Panc1 (cell line): ENCODE measurements at regions not wholly inside any gene's neighbourhood (a gene's known extent, or its start where the extent isn't known, plus 50 kb on each side); places are given as distances from the start of the nearest gene placed in this dataset.

Source experiments
- ATAC-seq: fragments of 200-7000 bp; cut with Tn5 transposase; 2 replicates; pipeline ENCODE4 v1.9.1; 2020; ENCODE audit warnings: mild to moderate bottlenecking, moderate library complexity
- BruUV-seq: library from RNA; stranded (reverse); fragments of 400-500 nt; replicated peaks from 2 replicates; lab custom pipeline; 2021; lab: Mats Ljungman, UMichigan
- CTCF ChIA-PET: fragments of 300-600 bp; sonication (Branson Sonifier 250); formaldehyde crosslinking; loops from one replicate; lab custom pipeline; 2022; ENCODE audit warnings: antibody characterized with exemption; lab: Charles Lee
- POLR2A ChIA-PET: fragments of 300-600 bp; sonication (Branson Sonifier 250); formaldehyde crosslinking; loops from one replicate; lab custom pipeline; 2022; ENCODE audit warnings: antibody characterized with exemption; lab: Charles Lee
- DNase-seq: peaks from one replicate; pipeline ENCODE4 v3.0.0-alpha.2; 2010; ENCODE audit warnings: low read depth, low spot score
- H3K27ac ChIP-seq: 2 replicates; pipeline ENCODE4 v1.5.1; 2011; ENCODE audit warnings: mild to moderate bottlenecking, low read length, inconsistent platforms
- H3K27me3 ChIP-seq: fragments of 200-500 bp; sonication (Bioruptor generic); 2 replicates; pipeline ENCODE4 v1.6.0; 2014; ENCODE audit warnings: low read length, inconsistent platforms; ENCODE audit not compliant: control insufficient read depth, insufficient read depth
- H3K36me3 ChIP-seq: fragments of 200-500 bp; sonication (Bioruptor generic); 2 replicates; pipeline ENCODE4 v1.5.1; 2014; ENCODE audit warnings: inconsistent platforms, mild to moderate bottlenecking, low read length, moderate library complexity; ENCODE audit not compliant: control insufficient read depth, insufficient read depth
- H3K4me1 ChIP-seq: 2 replicates; pipeline ENCODE4 v1.5.1; 2011; ENCODE audit warnings: inconsistent platforms, mild to moderate bottlenecking, low read length, moderate library complexity; ENCODE audit not compliant: control insufficient read depth, insufficient read depth
- H3K4me3 ChIP-seq, 2 experiments: 2 replicates each; pipeline ENCODE4 v1.5.1; 2011 to 2012; ENCODE audit warnings: low read depth in 2 of 2, low read length in 2 of 2, mild to moderate bottlenecking in 2 of 2, inconsistent platforms in 1 of 2, moderate library complexity in 1 of 2
- H3K9me3 ChIP-seq: fragments of 200-500 bp; sonication (Bioruptor generic); 2 replicates; pipeline ENCODE4 v1.5.1; 2014; ENCODE audit warnings: low read depth, mild to moderate bottlenecking, inconsistent platforms, low read length, moderate library complexity; ENCODE audit not compliant: control insufficient read depth, insufficient read depth
- POLR2AphosphoS5 ChIP-seq: IDR thresholded peaks from 2 replicates; pipeline ENCODE4 v1.6.1; 2012; ENCODE audit warnings: mild to moderate bottlenecking, low read depth, low read length, moderate library complexity
- REST ChIP-seq, 2 experiments: IDR thresholded peaks; 2 replicates each; pipeline ENCODE4 v1.6.1; 2011 to 2012; ENCODE audit warnings: low read depth in 2 of 2, control low read depth in 1 of 2, low read length in 1 of 2, mild to moderate bottlenecking in 1 of 2, moderate library complexity in 1 of 2; ENCODE audit not compliant: insufficient read depth in 1 of 2
- SIN3A ChIP-seq: IDR thresholded peaks from 2 replicates; pipeline ENCODE4 v1.6.1; 2012; ENCODE audit warnings: low read depth, mild to moderate bottlenecking, low read length, moderate library complexity, borderline replicate concordance; ENCODE audit not compliant: insufficient read depth
- TCF7L2 ChIP-seq: IDR thresholded peaks from 2 replicates; pipeline ENCODE4 v1.6.1; 2011; ENCODE audit warnings: mild to moderate bottlenecking, low read depth, low read length, inconsistent platforms
- in situ Hi-C: cut with HindIII; loops from 2 replicates; pipeline ENCODE4 v1.10.0; 2016; ENCODE audit warnings: low sequenced_read_pairs, low pct_unique_long_range_greater_than_20kb
- intact Hi-C: fragments of 100-400 bp; cut with micrococcal nuclease; formaldehyde crosslinking; loops from one replicate; pipeline ENCODE4 v1.10.0; 2022; ENCODE audit not compliant: unreplicated experiment
- TF ChIP-seq, protein P1 (sequence below): fragments of 450-650 bp; IDR thresholded peaks from 2 replicates; pipeline ENCODE4 v1.5.1; 2017; ENCODE audit warnings: mild to moderate bottlenecking

DNA sequence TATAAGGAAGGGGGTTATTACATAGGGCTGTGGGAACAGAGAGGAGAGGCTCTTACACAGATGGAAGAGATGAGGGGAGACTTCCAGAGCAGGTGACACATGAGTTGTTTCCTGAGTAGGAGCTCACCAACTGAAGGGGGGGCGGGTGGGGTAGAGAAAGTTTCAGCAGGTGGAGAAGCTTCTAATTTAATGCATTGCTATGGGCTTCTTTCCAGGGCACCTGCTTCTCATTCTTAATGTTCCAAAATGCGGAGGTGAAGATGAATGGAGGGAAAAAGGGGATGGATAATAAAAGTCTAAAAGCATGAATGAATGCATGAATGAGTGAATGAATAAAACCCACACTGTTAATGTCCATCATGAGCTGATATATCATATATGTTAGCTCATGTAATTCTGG, 439.0 kb upstream of the CCL2 start:
- ATAC-seq = no peak
- no peak for DNase-seq
- Histone ChIP-seq H3K27ac (no peak overlapping the region), H3K4me3 (no peak overlapping the region), H3K27me3 (peaks cover 5% of the 10 kb centered on the region; the same call in 1 of the 2 replicates), H3K4me1 (no peaks in the 10 kb centered on the region), H3K36me3 (no peaks in the 10 kb centered on the region), H3K9me3 (no peaks in the 10 kb centered on the region)
- no TSS peak for BruUV-seq
- intact Hi-C loops (no loop called here), in situ Hi-C loops (no loop called here)
- POLR2A ChIA-PET = no interaction called here
- TF ChIP-seq TCF7L2 (no peak), SIN3A (no peak), REST (IDR thresholded peaks at IDR 0.05; ENCODE audit: insufficient read depth in 1 of 2, low read depth in 2 of 2, low read length in 1 of 2) (no peak), POLR2AphosphoS5 (no peak)
- TF ChIP-seq, protein P1, sequence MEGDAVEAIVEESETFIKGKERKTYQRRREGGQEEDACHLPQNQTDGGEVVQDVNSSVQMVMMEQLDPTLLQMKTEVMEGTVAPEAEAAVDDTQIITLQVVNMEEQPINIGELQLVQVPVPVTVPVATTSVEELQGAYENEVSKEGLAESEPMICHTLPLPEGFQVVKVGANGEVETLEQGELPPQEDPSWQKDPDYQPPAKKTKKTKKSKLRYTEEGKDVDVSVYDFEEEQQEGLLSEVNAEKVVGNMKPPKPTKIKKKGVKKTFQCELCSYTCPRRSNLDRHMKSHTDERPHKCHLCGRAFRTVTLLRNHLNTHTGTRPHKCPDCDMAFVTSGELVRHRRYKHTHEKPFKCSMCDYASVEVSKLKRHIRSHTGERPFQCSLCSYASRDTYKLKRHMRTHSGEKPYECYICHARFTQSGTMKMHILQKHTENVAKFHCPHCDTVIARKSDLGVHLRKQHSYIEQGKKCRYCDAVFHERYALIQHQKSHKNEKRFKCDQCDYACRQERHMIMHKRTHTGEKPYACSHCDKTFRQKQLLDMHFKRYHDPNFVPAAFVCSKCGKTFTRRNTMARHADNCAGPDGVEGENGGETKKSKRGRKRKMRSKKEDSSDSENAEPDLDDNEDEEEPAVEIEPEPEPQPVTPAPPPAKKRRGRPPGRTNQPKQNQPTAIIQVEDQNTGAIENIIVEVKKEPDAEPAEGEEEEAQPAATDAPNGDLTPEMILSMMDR = no peak
- CTCF ChIA-PET = interaction anchor here (0.6 kb wide), 1 partner anchor 356 kb away, joined by 3 read pairs; no protein-coding TSS in a partner anchor

GRCh38 chr17:33816842-33817617, 438.1 kb upstream of the CCL2 start:
- Histone ChIP-seq H3K4me1 (no peaks in the 10 kb centered on the region), H3K27me3 (peaks cover 5% of the 10 kb centered on the region; the same call in 1 of the 2 replicates), H3K36me3 (no peaks in the 10 kb centered on the region), H3K9me3 (no peaks in the 10 kb centered on the region), H3K27ac (no peak overlapping the region), H3K4me3 (no peak overlapping the region)
- no peak for TF ChIP-seq TCF7L2
- TF ChIP-seq, protein P1 = no peak
- no peak for TF ChIP-seq POLR2AphosphoS5
- intact Hi-C loops (no loop called here), in situ Hi-C loops (no loop called here)
- POLR2A ChIA-PET = no interaction called here
- CTCF ChIA-PET = interaction anchor here (0.6 kb wide), 1 partner anchor 357 kb away, joined by 3 read pairs; no protein-coding TSS in a partner anchor
- no TSS peak for BruUV-seq
- DNase-seq (no peak), ATAC-seq (no peak)
